ENCODE measurements at regions not wholly inside any gene's neighbourhood (a gene's known extent, or its start where the extent isn't known, plus 50 kb on each side); places are given as distances from the start of the nearest gene placed in this dataset.

GRCh38 chr1:233828480-233828879, 76.0 kb upstream of the SLC35F3 start:
- no peak overlapping the region for H2BK5ac ChIP-seq (ENCODE audit: insufficient read length, low read length)
- H2AFZ ChIP-seq (ENCODE audit: low read length) = no peak overlapping the region

More at GRCh38 chr1:233828480-233828879, 76.0 kb upstream of the SLC35F3 start:
- Histone ChIP-seq H4K8ac (replicated peaks; ENCODE audit: insufficient read length, low read depth, low read length) (no peak overlapping the region), H3K18ac (ENCODE audit: insufficient read length, low read depth, low read length) (no peak overlapping the region), H2AK5ac (ENCODE audit: insufficient read length, low read length) (no peak overlapping the region), H3K23ac (ENCODE audit: insufficient read length, low read depth, low read length) (no peak overlapping the region), H3K79me2 (ENCODE audit: insufficient read depth, low read length) (no peaks in the 10 kb centered on the region), H3K56ac (ENCODE audit: insufficient read length, low read depth, low read length) (no peak overlapping the region), H3K14ac (ENCODE audit: insufficient read depth, low read length) (no peak overlapping the region), H3T11ph (ENCODE audit: low read length) (no peak overlapping the region), H3K27me3 (ENCODE audit: insufficient read depth, low read length) (no peaks in the 10 kb centered on the region), H4K91ac (ENCODE audit: insufficient read length, low read depth, low read length) (no peak overlapping the region), H4K20me1 (ENCODE audit: control insufficient read depth, insufficient read depth, insufficient read length) (no peaks in the 10 kb centered on the region), H2BK120ac (ENCODE audit: low read depth, low read length, poor library complexity, severe bottlenecking) (no peak overlapping the region), H3K4me2 (ENCODE audit: insufficient read depth, insufficient read length, low read length) (no peak overlapping the region), H2BK12ac (ENCODE audit: insufficient read length, low read depth, low read length) (no peak overlapping the region), H4K5ac (ENCODE audit: insufficient read length, low read depth, low read length) (no peak overlapping the region), H3K23me2 (ENCODE audit: insufficient read length, low read depth, low read length, poor library complexity, severe bottlenecking) (no peaks in the 10 kb centered on the region), H3K4ac (ENCODE audit: low read depth, low read length) (no peak overlapping the region), H2BK20ac (ENCODE audit: low read depth, low read length, poor library complexity, severe bottlenecking) (no peak overlapping the region), H3K9me3 (ENCODE audit: control insufficient read depth, low read depth, low read length) (no peaks in the 10 kb centered on the region), H3K9ac (ENCODE audit: extremely low read depth, insufficient read length, low read length) (no peak overlapping the region), H3K27ac (ENCODE audit: insufficient read length, low read depth, low read length) (no peak overlapping the region), H3K79me1 (ENCODE audit: insufficient read depth, low read depth, low read length, poor library complexity, severe bottlenecking) (no peaks in the 10 kb centered on the region), H3K4me1 (ENCODE audit: insufficient read depth, low read length) (no peaks in the 10 kb centered on the region), H2BK15ac (ENCODE audit: low read depth, low read length) (no peak overlapping the region)
- Mint-ChIP-seq H3K4me3 (no peak overlapping the region), H3K36me3 (ENCODE audit: insufficient read depth in 1 of 3, low read depth in 3 of 3) (no peaks in the 10 kb centered on the region; a peak in 2 of 7 replicates), H3K4me1 (no peaks in the 10 kb centered on the region), H3K9me3 (peaks cover 11 to 21% of the 10 kb centered on the region in 2 experiments), H3K27ac (no peak overlapping the region), H3K27me3 (ENCODE audit: low read depth) (peaks cover 4% of the 10 kb centered on the region; the same call in 1 of the 2 replicates)
- DNase-seq = no peak
- no peak for TF ChIP-seq CTCF (conservative IDR thresholded peaks at IDR 0.05)

All from H9 (cell line).